HFFc6 (cell line): ENCODE measurements at regions not wholly inside any gene's neighbourhood (a gene's known extent, or its start where the extent isn't known, plus 50 kb on each side); places are given as distances from the start of the nearest gene placed in this dataset.

Experiments
- DNase-seq: peaks from one replicate; pipeline ENCODE4 v3.0.0-alpha.2; 2018
- H3K27ac Mint-ChIP-seq: 2 replicates; pipeline ENCODE4 v1.8.0; 2020; ENCODE audit warnings: mild to moderate bottlenecking, mixed read lengths
- H3K27me3 Mint-ChIP-seq: 2 replicates; pipeline ENCODE4 v1.8.0; 2021; ENCODE audit warnings: mild to moderate bottlenecking, moderate library complexity, mixed read lengths; ENCODE audit not compliant: insufficient read depth
- H3K36me3 Mint-ChIP-seq: 2 replicates; pipeline ENCODE4 v1.8.0; 2021; ENCODE audit warnings: low read depth, mixed read lengths
- H3K4me1 Mint-ChIP-seq: 2 replicates; pipeline ENCODE4 v1.8.0; 2020; ENCODE audit warnings: low read depth, mixed read lengths
- H3K4me3 Mint-ChIP-seq: 2 replicates; pipeline ENCODE4 v1.8.0; 2020; ENCODE audit warnings: mild to moderate bottlenecking, moderate library complexity, mixed read lengths
- H3K9me3 Mint-ChIP-seq: 2 replicates; pipeline ENCODE4 v1.8.0; 2020; ENCODE audit warnings: mild to moderate bottlenecking, mixed read lengths
- TF ChIP-seq, protein P1 (sequence below): fragments of 200-600 bp; sonication (generic); IDR thresholded peaks from 2 replicates; pipeline ENCODE4 v1.5.0; 2021; ENCODE audit warnings: antibody characterized with exemption, mild to moderate bottlenecking

DNA sequence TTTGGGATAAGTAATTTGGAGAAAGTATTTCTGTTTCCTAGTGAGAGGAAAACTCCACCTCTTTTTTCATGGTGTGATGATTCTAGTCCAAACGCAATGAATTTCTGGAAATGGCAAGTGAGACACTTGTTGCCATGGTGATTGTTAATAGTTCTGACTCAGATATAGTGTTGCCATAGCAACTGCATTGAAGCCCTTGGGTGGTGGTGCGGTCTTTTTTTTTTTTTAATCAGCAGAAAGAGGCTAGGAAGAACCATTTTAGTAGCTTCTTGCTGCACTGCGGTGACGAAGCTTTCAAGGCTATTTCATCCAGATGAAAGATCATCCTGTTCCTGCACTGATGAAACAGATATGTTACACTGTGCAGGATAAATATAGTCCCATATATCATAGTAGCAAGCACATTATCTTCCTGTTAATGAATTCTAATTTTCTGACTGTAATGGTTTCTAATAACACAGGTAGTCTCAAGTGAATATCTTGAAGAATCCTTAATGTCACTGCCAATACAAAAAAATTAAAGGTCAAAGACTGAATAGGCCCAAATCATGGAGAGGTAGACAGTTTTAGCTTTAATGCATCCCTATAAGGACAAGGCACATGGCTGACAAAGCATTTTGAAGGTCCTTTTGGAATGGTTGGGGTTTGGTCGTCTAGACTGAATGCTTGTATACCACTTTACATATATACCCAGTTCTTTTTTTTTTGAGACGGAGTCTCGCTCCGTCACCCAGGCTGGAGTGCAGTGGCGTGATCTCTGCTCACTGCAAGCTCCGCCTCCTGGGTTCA lies 125.1 kb upstream of the ZBTB20 start:
- TF ChIP-seq, protein P1, sequence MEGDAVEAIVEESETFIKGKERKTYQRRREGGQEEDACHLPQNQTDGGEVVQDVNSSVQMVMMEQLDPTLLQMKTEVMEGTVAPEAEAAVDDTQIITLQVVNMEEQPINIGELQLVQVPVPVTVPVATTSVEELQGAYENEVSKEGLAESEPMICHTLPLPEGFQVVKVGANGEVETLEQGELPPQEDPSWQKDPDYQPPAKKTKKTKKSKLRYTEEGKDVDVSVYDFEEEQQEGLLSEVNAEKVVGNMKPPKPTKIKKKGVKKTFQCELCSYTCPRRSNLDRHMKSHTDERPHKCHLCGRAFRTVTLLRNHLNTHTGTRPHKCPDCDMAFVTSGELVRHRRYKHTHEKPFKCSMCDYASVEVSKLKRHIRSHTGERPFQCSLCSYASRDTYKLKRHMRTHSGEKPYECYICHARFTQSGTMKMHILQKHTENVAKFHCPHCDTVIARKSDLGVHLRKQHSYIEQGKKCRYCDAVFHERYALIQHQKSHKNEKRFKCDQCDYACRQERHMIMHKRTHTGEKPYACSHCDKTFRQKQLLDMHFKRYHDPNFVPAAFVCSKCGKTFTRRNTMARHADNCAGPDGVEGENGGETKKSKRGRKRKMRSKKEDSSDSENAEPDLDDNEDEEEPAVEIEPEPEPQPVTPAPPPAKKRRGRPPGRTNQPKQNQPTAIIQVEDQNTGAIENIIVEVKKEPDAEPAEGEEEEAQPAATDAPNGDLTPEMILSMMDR = no peak
- peak; percentile 19 for DNase-seq
- Mint-ChIP-seq H3K4me1 (no peaks in the 10 kb centered on the region), H3K9me3 (no peaks in the 10 kb centered on the region), H3K27me3 (no peaks in the 10 kb centered on the region), H3K36me3 (no peaks in the 10 kb centered on the region), H3K4me3 (no peak overlapping the region), H3K27ac (no peak overlapping the region)

DNA sequence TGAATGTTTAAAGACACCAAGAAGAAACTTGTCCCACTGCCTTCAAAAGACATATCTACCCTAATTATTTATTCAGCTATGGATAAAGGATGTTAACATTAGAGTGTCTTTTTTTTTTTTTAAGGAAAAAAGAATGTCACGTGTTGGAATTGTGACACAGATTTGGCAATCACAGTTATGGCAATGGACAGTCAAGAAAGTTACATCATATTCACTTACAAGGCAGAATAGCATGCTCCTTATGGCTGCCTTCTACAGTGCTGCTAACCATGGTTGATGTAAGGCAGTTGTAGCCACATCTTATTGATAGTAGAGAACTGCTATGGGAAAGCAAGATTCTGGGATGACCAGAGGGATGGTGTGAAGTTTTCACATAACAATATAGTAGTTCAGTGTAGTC lies 128.8 kb upstream of the ZBTB20 start:
- H3K36me3 Mint-ChIP-seq = no peaks in the 10 kb centered on the region
- no peaks in the 10 kb centered on the region for H3K9me3 Mint-ChIP-seq
- TF ChIP-seq, protein P1 = no peak
- no peak overlapping the region for H3K27ac Mint-ChIP-seq
- peaks cover 8% of the 10 kb centered on the region; the same call in 1 of the 2 replicates for H3K4me1 Mint-ChIP-seq
- DNase-seq = no peak
- H3K4me3 Mint-ChIP-seq = no peak overlapping the region
- no peaks in the 10 kb centered on the region; the same call in 1 of the 2 replicates for H3K27me3 Mint-ChIP-seq

DNA sequence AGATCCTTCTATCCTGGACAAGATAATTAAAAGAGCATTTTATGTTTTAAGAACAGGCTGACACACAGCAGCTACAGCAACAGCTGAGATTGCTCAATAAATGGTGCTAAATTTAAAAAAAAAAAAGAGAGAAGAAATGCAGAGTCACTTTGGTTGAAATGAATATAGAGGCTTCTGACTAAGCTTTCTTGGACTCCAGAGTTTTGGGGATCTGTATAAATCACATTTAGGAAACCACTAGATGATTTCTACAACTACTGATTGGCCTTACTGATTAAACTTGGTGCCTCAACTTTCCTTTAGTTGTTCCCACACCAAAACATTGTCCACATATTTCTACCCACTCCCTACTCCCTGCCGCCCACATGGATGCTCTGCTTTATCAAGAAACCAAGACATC lies 132.9 kb upstream of the ZBTB20 start:
- DNase-seq = no peak
- H3K4me3 Mint-ChIP-seq = no peak overlapping the region
- no peaks in the 10 kb centered on the region for H3K36me3 Mint-ChIP-seq
- no peaks in the 10 kb centered on the region; the same call in 1 of the 2 replicates for H3K27me3 Mint-ChIP-seq
- H3K9me3 Mint-ChIP-seq = no peaks in the 10 kb centered on the region
- H3K27ac Mint-ChIP-seq = no peak overlapping the region; the same call in 1 of the 2 replicates
- H3K4me1 Mint-ChIP-seq = peaks cover 8% of the 10 kb centered on the region; the same call in 1 of the 2 replicates
- TF ChIP-seq, protein P1 = no peak

DNA sequence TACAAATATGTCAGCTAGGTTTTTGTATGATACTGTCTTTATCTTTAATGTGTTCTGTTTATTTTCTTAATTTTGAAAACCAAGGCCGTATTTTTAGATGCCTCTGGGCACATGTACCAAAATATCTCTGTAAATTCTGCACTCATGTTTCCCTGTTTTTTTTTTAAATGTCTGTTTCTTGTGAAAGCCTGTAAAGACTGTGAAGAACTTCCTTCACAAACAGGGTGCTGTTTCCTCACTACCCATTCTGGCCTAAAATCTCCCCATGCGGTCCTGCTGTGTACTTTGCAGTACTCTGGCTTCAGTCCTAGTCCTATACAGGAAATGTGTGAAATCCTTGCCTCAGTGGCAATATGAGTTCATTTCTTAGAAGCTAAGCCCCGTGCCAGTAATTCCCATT lies 133.4 kb upstream of the ZBTB20 start:
- H3K4me3 Mint-ChIP-seq = no peak overlapping the region
- DNase-seq = no peak
- H3K9me3 Mint-ChIP-seq = no peaks in the 10 kb centered on the region
- H3K4me1 Mint-ChIP-seq = peaks cover 8% of the 10 kb centered on the region; the same call in 1 of the 2 replicates
- no peaks in the 10 kb centered on the region; the same call in 1 of the 2 replicates for H3K27me3 Mint-ChIP-seq
- H3K36me3 Mint-ChIP-seq = no peaks in the 10 kb centered on the region
- no peak overlapping the region for H3K27ac Mint-ChIP-seq
- TF ChIP-seq, protein P1 = no peak

DNA sequence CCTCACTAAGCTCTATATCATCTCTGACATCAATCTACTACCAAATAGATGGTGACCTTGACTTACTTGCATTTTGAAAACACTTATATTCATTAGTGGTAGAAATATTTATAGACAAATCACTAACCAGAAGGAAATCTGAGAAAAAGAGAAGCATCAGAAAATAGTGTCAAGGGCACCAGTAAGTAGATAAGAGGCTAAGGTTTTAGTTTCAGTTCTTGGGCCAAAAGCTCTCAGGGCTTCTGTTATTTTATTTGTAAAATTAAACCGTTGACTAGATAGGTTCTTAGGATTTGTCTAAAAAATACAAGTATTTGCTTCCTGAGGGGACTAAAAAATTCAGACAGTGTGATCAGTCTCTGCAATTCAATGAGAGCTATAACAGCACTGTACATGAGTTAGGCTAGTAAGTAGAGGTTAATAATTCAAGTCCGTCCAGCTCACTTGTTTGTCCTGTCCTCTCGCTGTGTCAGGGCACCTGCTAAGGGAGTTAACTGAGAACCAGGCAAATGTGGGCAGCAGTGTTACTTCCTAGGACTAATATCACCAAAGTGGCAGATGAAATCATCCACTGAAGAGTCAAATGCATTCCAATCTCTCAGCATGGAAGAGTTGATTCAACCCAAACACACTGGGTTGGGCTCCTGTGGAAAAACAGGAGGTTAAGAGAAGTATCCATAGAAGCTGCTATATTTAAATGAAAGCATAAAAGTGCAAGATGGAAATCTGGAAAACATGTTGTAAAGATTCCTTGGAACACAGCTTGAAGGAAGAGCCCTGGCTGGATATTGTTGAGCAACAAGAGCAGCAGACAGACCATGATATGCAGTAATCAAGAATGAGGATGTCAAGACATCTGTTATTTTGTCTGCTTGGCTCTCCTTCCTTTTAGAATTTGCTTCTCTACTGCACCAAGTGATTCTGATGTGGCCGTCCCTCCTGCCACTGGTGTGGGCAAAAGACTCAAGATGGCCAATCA lies 134.9 kb upstream of the ZBTB20 start:
- DNase-seq = no peak
- Mint-ChIP-seq H3K9me3 (no peaks in the 10 kb centered on the region), H3K36me3 (no peaks in the 10 kb centered on the region), H3K27me3 (no peaks in the 10 kb centered on the region; the same call in 1 of the 2 replicates), H3K4me3 (no peak overlapping the region), H3K27ac (no peak overlapping the region), H3K4me1 (peaks cover 8% of the 10 kb centered on the region; the same call in 1 of the 2 replicates)
- TF ChIP-seq, protein P1 = no peak
